AG08396 (cell line): ENCODE measurements at regions not wholly inside any gene's neighbourhood (a gene's known extent, or its start where the extent isn't known, plus 50 kb on each side); places are given as distances from the start of the nearest gene placed in this dataset.
"Not testable (repeated sequence)": the region's sequence is repeated elsewhere in the genome, so short reads cannot be mapped to it uniquely, and the experiment has no call there.

Source experiments
- DNase-seq: peaks from one replicate; pipeline ENCODE4 v3.0.0; 2012; ENCODE audit warnings: low spot score, mixed read lengths

DNA sequence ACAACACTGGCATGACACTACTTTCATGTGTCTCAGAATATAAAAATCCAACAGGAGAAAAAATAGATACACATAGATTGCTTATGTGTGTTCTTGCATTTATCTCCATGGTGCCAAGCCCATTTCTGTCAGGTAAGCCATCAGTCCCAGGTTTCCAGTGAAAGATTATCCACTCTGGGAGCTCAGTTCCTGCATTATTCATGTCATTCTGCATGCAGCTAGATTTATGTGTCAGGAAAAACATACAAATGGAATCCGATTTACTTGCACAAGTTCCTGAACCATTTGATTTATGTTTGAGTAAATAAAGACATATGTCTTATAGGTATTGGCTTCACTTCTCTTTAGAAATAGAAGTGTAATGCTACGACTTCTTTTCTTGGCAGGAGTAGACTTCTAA, 569.7 kb downstream of the KCNJ2 start:
- no peak for DNase-seq

DNA sequence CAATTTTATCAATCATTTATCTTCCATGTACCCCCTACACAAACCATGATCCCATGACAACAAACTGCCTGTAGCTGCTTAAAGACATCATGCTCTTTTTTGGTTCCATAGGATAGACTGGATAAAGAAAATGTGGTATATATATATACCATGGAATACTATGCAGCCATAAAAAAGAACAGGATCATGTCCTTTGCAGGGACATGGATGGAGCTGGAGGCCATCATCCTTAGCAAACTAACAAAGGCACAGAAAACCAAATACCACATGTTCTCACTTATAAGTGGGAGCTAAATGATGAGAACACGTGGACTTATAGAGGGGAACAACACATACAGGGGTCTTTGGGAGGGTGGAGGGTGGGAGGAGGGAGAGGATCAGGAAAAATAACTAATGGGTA, 577.2 kb downstream of the KCNJ2 start:
- DNase-seq = not testable (repeated sequence)

DNA sequence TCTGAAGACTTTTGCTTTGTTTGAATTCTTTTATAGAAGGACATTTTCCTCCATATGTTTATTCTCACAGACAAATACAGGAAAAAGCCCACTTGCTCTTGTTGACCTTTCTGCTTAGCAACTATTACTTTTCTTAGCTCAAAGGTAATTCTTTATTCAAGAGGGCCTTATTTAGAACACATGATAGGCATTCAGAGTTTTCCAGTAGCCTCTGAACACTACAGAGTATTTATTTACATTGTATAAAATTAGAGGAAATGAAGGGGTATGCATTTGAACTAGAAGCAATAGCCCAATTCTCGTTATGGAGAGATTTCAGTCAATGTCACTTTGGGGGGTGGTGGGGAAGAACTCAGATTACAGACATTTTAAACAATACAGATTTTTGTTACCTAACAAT, 581.7 kb downstream of the KCNJ2 start:
- no peak for DNase-seq

DNA sequence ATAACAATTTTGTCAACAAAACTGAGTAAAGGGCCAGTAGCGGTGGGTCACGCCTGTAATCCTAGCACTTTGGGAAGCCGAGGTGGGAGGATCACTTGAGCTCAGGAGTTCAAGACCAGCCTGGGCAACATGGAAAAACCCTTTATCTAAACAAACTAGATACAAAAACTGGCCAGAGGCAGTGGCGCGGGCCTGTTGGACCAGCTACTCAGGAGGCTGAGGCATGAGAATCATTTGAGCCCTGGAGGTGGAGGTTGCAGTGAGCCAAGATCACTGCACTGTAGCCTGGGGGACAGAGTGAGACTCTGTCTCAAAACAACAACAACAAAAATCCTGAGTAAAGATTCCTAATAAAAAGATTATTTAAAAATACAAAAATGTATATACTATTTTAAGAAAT, 583.1 kb downstream of the KCNJ2 start:
- not testable (repeated sequence) for DNase-seq

DNA sequence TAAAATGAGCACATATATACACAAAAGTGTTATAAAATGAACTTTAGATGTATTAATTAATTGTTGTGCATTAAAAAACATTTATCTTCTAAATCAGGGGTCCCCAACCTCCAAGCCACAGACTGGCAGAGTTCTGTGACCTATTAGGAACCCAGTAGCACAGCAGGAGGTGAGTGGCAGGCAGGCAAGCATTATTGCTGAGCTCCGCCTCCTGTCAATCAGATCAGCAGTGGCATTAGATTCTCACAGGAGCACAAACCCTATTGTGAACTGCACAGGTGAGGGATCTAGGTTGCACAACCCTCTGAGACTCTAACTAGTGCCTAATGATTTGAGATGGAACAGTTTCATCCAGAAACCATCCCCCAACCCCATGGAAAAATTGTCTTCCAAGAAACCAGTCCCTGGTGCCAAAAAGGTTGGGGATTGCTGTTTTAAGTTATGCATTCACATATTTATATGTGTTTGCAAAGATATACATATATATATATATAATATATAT, 583.7 kb downstream of the KCNJ2 start:
- no peak for DNase-seq

DNA sequence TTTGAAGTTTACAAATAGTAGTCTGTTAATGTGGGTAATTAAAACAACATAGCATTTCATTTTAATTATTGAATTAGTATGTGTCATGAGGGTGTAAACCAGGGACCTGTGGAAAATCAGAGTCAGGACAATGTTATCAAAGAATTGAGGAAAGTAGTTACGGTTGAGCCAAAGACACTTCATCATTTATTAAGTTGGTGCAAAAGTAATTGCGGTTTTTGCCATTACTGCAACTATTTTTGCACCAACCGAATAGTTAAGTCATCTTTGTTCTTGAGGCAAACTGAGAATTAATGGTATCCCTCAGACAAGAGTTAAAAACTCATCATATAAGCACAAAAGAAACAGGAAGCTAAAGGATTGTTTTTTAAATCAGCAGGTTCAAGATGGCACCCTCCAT, 593.7 kb downstream of the KCNJ2 start:
- no peak for DNase-seq

DNA sequence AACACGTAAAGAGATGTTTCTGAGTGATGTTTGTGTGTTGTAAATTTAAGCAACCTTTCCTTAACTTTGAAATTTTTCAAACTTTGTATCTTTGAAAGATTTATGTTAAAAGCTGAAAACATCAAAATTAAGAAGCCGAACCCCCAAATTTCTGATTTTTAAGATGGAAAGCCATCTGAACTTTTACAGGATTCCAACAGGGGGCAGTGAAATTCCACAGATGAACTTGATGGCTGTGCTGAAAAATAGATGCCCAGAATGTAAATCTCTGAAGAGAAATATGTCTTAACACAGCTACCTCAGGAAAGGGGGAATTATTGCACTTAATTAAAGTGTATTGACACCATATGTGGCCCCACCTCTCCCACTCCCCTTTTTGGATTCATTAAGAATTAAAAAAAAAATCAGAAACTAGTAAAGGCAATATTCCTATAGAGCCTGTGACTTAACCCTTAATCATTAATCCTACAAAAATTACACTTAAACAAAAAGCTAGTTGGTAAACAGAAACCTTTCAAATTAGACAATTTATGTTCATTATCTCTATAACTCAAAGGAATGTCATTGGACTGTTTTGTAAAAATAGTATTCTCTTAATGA, 597.9 kb downstream of the KCNJ2 start:
- peak; percentile 42 for DNase-seq

DNA sequence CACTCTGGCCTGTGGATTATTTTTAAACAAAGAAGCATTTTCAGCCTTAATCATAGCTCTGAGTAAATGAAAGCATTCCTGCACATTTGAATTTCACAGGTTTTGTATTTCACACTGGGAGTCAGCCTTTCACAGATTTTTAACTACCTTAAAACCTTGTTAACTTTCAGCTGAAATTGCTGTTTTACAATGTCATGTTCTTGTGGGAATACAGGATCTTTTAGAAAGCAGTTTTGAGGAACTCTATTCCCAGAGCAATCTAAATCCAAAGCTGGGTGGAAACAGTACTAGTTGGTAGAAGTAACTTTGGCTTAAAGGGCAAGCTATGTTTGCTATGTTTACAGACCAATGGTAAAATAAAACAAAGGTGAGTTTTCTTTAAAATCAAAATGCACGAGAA, 600.6 kb downstream of the KCNJ2 start:
- no peak for DNase-seq

DNA sequence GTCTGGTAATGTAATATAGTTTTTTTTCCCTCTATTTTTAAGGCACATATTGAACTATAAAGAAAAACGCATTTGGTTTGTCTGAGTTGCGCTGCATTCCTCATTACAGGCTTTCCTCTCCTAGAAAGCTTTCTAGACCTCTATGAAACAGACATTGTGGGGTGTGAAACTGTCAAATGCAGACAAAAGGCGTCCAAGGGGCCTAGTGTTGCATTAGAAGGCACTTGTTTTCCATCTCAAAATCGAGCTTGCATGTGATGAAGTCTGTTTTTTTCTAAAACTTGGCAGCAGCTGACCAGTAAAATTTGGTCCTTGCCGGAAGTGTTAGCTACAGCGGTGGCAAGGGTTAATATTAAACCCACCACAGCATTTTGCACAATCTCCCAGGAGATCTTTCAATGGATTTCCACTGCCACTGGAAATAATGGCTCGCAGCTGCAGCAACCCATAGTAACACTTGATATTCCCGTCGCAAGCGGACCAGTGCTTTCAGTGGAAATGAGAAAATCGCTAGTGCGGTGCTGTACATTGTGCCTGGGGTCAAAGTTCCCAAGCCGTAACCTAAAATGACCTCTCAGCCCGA, 602.6 kb downstream of the KCNJ2 start:
- DNase-seq = no peak

DNA sequence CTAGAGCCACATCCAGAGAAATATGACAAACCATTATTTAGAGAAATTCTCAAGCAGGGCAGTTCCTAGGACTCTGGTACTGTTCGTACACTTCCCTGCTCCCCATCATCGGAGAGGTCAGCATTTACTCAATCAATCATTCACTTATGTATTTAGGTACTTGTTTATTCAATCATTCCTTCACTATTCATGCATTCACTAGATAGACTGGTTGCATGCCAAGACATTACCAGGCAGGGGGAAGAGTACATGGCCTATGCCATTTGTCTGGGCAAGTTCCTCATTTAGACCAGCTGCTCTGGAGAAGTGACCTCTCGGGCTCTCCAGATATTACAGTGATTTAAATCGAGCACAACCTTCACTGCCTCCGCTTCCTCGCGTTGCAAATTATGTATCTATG, 603.4 kb downstream of the KCNJ2 start:
- no peak for DNase-seq

DNA sequence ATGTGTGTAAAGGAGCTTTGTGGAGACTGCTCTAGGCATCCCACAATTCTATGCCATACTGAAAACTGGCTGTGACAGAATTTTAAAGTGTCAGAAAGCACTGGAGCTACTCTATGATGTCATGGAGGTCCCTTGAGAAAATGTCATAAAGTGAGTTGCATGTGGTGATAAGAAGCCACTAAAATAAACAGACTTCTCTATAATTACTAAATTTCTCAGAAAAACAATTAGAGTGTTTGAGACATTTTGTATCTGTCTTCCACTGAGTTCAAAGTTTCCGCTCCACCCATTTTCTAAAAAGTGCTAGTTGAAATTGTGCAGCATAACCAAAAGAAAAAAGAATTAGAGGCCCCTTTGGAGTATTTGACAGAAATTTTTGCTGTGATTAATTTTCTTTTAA, 603.9 kb downstream of the KCNJ2 start:
- no peak for DNase-seq

DNA sequence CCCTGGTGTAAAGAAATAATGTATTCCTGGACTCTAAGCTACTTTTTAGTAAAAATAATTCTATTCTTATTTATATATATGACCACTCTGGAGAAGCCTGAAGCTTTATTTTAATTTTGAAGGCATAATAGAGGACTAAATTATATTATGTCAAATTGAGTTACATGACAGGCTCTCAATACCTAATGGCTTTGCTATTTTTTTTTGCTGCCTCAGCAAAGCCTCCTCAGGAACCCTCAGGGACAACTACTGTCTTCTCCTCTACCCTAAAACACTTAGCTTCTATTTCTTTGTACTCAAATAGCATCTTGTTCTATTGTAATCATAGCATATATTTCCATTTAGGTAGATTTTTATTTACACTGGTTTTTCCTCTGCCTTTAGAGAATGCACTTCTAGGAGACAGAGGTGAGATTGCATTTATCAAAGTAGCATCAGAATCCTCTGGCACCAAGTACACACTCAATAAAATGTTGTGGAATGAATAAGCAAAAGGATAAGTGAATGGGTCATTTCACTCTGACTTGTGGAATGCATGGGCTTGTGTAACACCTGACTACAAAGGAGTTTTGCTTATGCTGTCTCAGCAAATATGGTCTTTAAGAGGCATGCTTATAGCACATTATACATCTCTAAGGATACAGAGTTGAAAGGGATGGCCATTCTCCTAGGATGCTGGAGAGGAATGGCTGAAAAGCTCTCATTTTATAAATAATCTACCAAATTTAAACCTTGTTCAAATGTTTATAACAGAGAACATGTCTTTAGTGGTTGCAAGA, 605.2 kb downstream of the KCNJ2 start:
- DNase-seq = no peak

DNA sequence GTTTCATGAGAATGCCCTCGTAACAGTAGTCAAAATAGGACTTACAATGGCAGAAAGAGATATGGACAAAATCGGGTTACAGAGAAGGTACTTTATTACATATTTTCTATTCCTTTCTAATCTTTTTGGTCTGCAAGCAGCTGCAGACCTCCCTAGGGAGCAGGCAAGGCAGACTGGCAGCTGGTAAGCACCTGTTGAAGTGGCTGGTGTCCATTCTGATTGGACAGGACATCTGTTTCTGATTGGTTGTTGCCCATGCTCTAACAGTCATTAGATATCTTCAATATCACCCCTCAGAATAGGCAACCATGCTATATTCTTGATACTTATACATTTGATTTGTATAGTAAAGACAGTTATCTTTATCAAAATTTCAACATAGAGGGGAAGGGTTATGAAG, 606.3 kb downstream of the KCNJ2 start:
- DNase-seq = no peak

DNA sequence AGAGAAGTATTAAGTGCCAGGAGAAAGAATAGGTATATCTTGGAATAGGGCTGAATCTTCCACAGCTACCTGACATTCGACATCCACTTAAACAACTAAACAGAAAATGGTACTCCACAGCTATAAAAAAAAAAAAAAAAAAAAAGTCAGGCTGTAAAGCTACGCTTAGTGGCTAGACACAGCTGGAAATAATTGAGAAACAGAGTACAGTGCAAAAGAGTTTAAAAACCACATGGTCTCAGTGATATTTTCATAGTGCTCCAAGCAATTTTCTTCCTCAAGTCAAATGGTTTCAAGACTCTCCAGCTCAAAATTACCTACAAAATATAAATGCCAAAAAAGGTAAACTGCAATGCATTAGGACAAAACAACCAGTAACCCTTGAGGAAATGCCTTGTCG, 607.1 kb downstream of the KCNJ2 start:
- no peak for DNase-seq

DNA sequence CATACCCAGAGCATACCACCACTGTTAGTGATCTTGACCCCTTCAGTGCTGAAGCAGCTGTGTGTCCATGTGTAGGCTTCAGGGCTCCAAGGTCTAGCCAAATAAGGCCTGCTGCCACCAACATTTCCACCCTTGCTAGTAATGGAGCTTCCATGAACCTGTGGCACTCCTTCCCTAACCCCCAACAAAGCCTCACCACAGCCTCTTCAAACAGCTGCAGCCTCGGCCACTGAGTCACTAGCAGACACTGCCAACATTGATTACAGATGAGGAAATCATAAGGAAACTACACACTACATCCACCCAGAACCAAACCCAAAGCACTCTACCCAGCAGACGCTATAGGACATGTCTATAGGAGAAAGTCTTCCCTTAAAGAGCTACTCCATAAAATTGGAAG, 610.7 kb downstream of the KCNJ2 start:
- no peak for DNase-seq

DNA sequence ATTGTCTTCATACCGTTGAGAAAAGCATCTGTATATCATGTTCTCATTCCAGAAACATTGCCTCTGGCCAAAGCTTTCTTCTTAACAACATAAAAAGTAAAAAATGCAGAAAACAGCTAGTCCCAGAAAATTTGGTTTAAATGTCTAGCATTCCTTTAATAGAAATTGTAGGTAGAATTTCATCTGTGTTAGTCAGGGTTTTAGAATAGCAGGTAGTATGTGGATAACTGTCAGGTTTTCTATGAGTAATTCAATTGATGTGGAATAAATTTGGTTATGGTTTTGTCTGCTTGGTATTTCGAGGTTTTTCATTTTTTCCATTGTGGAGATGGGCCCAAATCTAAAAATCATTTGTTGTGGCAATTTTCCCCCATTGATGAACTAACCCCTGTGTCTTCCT, 616.7 kb downstream of the KCNJ2 start:
- no peak for DNase-seq

DNA sequence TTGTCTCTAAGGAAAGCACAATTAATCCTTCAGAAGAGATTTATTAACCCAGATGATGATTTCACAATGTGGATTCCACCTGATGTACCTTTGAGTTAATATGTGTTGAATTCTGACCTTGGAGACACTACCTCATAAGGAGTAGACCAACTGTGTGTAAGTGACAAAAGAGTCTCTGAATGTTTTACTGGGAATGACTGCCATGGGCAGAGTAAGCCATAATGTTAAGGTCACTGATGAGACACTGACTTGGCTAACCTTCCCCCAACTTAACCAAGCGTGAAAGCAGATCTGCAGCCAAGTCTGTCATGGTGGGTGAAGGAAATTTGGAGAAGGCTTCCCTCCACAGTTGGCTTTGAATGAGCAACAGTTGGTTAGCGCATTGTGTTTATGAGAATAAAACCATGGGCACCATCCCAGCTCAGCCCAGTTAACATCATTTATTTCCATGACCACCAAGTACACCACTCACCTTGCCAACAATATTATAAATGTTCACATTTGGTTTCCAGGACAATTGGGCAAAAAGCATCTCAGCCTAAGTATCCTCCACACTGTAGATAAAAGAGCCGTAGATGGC, 618.5 kb downstream of the KCNJ2 start:
- no peak for DNase-seq

DNA sequence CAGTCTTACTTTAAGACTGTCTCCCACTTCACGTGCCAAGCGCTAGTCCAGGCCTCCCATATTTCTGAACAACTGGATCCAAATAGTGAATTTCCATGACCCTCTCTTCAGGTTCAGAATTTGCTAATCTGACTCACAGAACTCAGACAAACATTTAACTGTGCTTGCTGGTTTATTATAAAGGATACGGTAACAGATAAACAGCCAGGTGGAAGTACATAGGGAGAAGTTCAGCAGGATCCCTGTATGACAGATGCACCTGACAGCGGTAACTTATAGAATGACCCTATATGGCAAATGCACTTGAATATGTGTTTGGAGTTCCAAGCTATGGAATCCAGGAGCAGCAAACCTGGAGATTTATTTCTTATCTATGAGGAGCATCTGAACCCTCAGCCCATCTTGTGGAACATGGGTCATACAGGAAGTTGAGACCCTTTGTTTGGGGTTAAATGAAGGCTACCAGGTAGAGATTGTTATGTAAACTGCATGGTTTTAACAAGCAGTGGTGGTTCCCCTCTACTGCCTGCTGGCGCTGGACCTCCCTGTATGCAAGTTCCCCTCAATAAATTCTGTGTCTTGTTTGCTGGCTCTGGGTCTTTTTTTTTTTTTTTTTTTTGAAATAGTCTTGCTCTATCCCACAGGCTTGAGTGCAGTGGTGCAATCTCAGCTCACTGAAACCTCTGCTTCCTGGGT, 622.6 kb downstream of the KCNJ2 start:
- no peak for DNase-seq

DNA sequence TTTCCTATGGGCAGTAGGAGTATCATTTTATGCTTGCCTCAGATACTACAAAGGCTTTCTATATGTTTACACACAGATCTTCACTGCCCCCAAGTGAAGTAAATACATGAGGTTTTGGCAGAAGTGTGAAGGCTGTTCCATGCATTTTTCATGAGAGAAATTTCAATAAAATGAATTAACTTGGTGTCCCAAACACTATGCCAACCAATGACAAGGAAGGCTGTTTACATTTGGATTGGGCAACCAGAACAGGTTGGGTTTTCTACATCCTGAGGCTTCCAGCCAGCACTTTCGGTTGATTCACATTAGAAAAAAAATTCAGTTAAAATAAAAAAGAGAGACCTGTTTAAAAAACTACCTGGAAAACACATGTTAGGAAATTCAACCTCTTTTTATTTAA, 625.4 kb downstream of the KCNJ2 start:
- DNase-seq = no peak

DNA sequence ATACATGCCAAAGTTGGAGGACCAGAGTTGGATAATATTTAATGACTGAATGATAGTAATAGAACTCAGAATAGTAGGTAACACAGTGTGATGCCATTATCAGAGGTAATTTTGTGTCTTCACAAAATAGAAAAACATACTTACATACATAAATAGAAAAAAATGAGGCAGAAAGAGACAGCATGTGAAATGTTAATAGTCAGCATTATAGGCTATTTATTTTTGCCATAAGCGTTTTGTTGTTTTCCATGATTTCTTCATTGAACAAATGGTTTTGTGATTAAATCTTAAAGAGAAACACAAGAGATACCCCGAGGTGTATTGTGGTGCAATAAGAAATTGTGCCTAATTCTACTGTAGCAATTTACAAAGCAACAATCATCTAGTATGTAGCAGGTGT, 626.3 kb downstream of the KCNJ2 start:
- DNase-seq = no peak

DNA sequence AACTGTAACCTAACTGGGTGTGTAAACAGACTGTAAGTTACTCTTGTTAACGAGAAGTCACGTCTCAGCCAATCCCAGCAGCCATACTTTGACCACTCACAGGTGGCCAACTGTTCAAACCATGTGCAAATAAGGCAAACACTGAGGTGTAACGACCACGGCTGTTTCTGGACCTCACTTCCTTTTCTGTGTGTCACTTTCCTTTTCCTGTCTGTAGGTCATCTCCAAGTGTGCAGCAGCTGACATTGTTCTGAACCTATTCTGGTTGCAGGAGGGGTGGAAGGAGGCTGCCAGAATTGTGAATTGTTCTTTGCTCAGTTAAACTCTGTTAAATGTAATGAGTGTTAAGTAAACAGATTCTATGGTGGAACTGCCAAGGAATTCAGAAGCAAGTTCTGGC, 627.4 kb downstream of the KCNJ2 start:
- DNase-seq = no peak

DNA sequence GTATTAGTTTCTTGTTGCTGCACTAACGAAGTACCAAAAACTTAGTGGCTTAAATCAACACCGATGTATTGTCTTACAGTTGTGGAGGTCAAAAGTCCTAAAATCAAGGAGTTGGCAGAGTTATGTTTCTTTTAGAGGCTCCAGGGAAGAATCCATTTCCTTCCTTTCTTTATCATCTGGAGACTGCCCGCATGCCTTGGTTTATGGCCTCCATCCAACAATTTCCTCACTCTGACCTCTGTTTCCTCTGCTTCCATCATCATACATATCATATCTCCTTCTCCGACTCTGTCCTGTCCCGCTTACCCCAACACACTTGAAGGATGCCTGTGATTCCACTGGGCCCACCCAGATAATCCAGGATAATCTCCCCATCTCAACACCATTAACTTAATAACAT, 627.8 kb downstream of the KCNJ2 start:
- no peak for DNase-seq

DNA sequence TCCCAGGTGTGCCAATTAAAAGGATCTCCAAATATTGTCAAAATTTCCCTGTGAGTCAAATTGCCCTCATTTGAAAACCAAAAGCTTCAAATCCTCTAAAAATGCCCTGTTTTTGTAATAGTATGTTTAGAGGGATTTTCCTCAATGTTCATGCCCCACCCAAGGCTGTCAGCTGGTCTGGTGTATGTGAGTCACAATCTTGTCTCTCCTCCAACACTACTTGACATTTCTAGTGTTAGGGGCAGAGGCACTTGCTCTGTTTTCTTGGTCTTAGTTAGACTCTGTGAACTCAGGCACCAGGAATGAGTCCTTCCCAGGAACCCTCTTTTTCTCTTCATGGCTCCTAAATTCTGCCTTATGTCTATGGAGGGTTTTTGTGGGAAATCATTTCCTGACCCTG, 634.8 kb downstream of the KCNJ2 start:
- DNase-seq = peak; percentile 41
